GM12891 (cell line): ENCODE measurements at regions not wholly inside any gene's neighbourhood (a gene's known extent, or its start where the extent isn't known, plus 50 kb on each side); places are given as distances from the start of the nearest gene placed in this dataset.

Experiments used
- PAX5 ChIP-seq: IDR thresholded peaks from 2 replicates; pipeline ENCODE4 v1.6.1; 2011; ENCODE audit warnings: low read length, moderate library complexity, mild to moderate bottlenecking; ENCODE audit not compliant: insufficient read depth, severe bottlenecking
- POLR2AphosphoS5 ChIP-seq: IDR thresholded peaks from 2 replicates; pipeline ENCODE4 v1.6.1; 2011; ENCODE audit warnings: low read depth, low read length, control low read depth

DNA sequence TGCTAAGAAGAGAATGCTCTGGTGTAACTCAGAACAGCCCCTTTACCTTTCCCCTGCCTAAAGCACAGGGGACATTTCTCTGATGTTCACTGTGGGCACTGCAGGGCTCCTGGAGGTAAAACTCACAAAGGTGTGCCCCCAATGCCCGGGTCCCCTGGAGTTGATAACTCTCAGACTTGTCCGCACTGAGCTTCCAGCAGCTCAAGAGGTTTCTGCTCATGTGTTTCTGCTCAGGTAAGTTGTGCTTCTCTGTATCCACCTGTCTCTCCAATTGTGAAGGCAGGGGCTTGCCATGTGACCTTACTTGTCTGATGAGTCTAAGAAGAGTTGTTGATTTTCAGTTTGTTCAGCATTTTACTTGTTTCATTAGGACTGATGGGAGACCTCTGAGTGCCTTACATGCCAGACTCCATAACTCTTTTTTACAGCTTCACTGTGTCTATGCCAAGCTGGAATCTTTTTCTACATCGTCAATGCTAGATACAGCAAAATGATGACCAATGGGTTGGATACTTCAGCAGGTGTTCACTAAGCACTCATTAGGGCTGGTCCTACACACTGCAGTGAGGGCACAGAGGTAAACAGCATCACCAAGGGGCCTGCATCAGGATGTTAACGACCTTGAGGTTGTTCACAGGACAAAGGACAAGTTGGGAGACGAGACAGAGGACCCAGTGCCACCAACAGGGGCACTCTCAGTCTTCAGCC, 56.4 kb downstream of the MRPL36 start:
- TF ChIP-seq PAX5 (no peak), POLR2AphosphoS5 (no peak)
